HG03521 (cell line): ENCODE measurements at regions not wholly inside any gene's neighbourhood (a gene's known extent, or its start where the extent isn't known, plus 50 kb on each side); places are given as distances from the start of the nearest gene placed in this dataset.
A peak's percentile ranks its signal among the peaks of the same experiment; 100 is the strongest.
"Not testable (repeated sequence)": the region's sequence is repeated elsewhere in the genome, so short reads cannot be mapped to it uniquely, and the experiment has no call there.

Experiments used
- ATAC-seq: cut with Tn5 transposase; IDR thresholded peaks from one replicate; pipeline ENCODE4 v1.9.1; 2021; ENCODE audit warnings: mild to moderate bottlenecking, moderate library complexity; ENCODE audit not compliant: unreplicated experiment

DNA sequence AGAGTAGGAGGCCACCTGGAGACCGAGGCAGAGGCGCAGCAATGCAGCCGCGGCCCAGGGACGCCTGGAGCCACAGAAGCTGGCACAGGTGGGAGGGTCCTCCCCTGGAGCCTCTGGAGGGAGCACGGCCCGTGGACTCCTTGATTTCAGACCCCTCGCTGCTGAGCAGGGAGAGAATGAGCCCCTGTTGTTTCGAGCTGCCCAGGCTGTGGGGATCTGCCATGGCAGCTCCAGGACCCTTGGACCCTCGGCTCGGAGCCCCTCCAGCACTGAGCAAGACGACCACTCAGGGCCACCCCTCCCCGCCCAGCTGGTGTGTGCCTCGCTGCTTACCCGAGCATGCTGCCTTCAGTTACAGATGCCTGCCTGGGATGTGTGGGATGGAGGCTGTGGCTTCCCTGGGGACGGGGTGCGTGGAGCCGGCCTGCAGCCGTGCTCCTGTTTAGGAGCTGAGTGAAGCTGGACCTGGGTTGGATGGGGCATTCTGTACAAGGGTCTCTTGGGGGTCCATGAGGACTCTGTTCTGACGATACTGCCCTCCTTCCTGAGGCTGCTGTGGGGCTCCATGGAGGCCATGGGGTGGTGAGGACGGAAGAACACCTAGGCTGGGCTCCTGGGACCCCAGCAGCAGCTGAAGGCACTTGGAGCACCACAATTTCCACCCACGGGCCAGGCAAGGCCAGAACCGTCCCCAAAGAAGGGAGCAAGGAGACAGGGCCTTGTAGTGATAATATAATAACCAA lies 115.1 kb upstream of the LPCAT1 start:
- no peak for ATAC-seq

DNA sequence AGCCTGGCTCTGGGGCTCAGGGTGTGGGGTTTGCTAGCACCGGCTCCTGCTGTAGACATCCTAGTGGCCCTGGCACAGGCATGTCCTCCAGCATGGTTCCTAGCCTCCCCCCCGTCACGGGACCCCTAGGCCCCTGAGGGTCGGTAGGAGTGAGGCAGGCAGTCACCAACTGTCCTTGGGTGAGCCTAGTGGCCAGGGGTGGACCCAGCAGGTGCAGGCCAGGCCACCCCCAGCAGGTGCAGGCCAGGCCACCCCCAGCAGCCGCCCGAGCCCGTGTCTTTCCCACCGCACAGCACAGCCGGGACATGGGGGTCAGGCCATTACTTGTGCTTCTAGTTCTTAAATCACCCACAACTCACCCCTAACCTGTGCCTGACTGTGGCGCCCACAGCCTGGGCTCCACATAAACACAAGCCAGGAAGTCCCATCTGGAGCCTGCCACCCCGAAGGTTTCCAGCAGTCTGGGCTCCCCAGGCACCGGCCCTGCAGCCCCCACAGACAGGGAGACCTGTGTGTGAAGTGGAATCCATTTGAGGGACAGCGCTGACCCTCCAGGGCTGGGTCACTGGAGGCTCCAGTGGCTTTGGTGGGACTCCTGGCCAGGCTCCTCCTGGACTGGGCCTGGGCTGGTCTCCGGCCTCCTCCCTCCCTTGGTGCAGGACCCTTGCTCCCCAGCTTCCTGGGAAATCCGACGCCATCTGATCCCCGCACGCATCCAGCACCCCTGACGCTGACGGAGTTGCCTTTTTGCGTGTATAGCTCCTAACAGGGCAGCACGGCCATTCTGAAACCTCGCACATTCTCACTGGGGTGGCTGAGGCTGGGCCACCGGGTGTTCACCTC lies 114.1 kb upstream of the LPCAT1 start:
- ATAC-seq = no peak

DNA sequence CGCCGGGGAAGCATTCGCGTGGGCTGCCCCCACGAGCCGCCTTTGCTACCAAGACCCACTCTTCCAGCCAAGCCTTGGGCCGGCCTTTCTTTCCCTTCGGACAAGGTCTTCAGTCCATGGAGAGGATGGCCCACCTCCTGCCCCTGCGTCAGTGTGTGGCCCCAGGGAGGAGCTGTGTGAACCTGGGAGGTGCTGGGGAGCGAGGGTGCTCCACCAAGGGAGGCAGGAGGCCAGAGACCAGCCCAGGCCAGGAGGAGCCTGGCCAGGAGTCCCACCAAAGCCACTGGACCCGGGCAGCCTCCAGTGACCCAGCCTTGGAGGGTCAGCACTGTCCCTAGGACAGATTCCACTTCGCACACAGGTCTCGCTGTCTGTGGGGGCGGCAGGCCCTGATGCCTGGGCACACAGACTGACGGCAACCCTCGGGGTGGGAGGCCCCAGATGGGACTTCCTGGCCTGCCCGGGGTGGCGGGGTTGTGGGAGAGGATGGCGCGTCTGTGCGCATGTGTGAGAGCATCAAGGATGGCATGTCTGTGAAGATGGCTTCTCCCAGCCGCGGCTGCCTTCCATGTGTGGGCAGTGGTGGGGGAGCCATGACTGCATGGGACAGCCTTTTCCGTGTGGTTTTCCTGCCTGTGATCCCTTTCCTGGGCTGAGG lies 113.3 kb upstream of the LPCAT1 start:
- no peak for ATAC-seq

DNA sequence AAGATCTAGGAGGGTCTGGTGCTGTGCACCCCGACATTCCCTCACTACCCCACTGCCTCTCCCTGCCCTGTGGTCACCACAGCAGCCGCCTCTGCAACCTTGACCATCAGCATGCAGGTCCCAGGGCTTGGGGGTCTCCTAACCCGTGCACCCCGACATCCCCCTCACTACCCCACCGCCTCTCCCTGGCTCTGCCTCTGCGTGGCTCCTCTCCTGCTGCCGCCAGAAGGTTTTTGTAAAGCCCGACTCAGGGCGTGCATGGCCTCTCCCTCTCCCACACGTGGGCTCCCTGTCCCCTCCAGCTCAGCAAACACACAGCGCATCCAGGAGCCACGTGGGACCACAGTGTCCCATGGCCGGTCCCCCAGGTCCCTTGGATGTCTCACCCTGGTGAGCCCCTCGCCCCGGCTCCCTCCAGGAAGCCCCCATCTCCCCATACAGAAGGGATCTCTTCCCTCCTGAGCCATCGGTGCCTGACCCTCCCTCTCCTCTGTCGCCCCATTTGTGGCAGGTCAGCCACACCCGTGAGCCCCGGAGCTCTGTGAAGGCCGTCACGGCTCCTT lies 112.5 kb upstream of the LPCAT1 start:
- not testable (repeated sequence) for ATAC-seq

DNA sequence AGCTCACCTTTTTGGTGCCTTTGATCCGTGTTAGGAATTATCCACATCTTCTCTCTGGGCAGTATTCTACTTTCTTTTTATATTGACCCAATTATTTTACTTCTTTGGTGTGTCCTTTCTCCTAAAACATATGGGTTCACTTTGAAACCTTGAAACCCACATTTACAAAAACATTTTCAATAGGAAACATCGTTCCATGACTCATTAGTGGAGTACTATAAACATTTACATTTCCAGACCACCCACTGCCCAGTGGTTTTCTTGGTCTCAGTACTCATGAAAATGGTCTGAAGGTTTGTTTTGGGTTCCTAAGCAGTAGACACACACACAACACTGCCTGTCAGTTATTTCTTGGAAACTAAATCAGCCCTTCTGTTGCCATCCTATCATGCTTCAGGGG lies 111.7 kb upstream of the LPCAT1 start:
- not testable (repeated sequence) for ATAC-seq

DNA sequence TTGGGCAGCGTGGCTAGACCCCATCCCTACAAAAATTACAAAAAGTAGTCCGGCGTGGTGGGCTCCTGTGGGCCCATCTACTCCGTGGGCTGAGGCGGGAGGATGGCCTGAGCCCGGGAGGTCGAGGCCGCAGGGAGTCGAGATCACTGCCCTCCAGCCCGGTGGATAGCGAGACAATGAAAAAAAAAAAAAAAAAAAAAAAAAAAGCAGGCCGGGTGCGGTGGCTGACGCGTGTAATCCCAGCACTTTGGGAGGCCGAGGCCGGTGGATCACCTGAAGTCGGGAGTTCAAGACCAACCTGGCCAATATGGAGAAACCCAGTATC lies 110.5 kb upstream of the LPCAT1 start:
- ATAC-seq = no peak

DNA sequence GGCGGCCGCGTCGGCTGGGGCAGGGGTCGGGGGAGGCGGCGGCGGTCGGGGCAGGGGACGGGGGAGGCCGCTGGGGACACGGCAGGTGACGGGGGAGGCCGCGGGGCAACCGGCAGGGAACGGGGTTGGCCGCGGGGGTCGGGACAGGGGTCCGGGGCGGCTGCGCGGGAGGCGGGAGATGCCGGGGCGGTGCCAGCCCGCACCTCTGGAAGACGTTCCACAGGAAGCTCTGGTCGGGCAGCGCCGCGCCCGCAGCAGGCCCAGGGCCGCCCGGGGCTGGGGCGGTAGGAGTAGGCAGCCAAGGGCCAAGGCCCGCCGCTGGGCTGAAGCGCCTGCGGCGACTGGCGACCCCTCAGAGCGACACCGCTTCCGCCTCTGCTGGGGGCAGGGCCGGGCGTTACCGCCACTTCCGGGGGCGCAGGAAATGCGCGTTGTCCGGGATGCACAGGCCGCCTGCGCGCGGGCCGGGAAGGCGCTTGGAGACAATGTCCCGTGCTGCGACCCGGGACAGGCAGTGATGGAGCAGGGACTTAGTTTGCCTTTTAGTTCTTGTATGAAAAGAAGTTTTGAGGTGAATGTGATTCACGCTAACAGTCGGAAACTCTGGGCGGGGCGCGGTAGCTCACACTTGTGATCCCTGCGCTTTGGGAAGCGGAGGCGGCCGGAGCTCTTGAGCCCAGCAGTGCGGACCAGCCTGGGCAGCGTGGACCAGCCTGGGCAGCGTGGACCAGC lies 110.0 kb upstream of the LPCAT1 start:
- peak; percentile 93 for ATAC-seq

DNA sequence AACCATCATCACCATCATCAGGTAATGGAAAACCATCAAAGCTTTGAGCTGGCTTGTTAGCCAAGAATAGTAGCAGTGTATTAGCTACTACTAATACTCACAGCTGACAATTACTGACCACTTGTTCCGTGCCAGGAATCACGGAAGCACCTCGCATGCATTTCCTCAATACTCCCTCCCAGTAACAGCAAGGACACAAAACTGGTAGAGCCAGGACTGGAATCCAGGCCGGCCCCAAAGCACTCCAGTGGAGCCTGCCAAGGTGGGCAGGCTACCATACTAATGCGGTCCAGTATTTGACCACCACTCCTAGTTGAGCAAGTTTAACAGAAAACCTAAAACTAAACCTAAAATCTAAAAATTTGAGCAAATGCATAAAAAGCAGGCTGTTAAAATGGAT lies 107.2 kb upstream of the LPCAT1 start:
- ATAC-seq = not testable (repeated sequence)

DNA sequence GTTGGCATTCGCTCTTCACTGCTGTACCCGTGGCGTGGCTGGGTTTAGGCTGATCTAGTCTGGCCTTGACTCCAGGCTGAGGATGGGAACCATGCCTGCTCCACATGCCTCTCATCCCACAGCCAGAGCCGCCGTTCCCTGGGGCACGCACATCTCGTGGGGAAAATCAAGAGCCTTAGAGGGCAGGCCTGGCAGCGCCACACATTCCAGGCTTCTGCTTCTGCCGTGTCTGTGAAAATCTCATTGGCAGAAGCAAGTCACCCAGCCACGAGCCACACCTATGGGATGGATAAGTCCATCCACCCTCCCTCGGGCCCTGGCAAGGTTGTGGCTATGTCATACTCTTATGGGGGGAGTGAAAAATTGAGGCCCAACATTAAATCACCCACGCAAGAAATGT lies 102.6 kb upstream of the LPCAT1 start:
- not testable (repeated sequence) for ATAC-seq

DNA sequence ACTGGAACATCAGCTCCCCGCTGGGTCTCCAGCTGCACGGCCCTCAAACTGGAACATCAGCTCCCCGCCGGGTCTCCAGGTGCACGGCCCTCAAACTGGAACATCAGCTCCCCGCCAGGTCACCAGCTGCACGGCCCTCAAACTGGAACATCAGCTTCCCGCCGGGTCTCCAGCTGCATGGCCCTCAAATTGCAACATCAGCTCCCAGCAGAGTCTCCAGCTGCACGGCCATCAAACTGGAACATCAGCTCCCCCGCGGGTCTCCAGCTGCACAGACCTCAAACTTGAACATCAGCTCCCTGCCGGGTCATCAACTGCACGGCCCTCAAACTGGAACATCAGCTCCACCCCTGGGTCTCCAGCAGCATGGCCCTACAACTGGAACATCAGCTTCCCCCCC lies 95.8 kb upstream of the LPCAT1 start:
- ATAC-seq = not testable (repeated sequence)

DNA sequence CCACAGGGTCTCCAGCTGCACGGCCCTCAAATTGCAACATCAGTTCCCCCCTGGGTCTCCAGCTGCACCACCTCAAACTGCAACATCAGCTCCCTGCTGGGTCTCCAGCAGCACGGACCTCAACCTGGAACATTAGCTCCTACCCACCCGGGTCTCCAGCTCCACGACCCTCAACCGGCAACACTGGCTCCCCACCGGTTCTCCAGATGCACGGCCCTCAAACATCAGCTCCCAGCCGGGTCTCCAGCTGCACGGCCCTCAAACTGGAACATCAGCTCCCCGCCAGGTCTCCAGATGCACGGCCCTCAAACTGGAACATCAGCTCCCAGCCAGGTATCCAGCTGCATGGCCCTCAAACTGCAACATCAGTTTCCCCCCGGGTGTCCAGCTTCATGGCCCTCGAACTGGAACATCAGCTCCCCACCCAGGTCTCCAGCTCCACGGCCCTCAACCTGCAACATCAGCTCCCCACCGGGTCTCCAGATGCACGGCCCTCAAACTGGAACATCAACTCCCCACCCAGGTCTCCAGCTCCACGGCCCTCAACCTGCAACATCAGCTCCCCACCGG lies 94.6 kb upstream of the LPCAT1 start:
- ATAC-seq = not testable (repeated sequence)

DNA sequence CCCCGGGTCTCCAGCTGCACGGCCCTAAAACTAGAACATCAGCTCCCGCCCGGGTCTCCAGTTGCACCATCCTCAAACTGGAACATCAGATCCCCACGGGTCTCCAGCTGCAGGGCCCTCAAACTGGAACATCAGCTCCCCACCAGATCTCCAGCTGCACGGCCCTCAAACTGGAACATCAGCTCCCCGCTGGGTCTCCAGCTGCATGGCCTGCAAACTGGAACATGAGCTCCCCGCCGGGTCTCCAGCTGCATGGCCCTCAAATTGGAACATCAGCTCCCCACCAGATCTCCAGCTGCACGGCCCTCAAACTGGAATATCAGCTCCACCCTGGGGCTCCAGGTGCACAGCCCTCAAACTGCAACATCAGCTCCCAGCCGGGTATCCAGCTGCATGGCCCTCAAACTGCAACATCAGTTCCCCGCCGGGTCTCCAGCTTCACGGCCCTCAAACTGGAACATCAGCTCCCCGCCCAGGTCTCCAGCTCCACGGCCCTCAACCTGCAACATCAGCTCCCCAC lies 93.5 kb upstream of the LPCAT1 start:
- not testable (repeated sequence) for ATAC-seq

DNA sequence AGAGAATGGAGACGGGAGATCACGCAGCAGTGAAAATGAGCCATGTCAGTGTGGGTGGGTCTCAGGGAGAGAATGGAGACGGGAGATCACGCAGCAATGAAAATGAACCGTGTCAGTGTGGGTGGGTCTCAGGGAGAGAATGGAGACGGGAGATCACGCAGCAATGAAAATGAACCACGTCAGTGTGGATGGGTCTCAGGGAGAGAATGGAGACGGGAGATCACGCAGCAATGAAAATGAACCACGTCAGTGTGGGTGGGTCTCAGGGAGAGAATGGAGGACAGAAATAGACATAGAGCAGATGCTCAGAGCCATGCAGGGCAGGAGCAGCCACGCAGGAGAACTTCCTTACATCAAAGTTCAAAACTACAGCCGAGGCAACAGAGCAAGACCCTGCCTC lies 89.8 kb upstream of the LPCAT1 start:
- not testable (repeated sequence) for ATAC-seq

DNA sequence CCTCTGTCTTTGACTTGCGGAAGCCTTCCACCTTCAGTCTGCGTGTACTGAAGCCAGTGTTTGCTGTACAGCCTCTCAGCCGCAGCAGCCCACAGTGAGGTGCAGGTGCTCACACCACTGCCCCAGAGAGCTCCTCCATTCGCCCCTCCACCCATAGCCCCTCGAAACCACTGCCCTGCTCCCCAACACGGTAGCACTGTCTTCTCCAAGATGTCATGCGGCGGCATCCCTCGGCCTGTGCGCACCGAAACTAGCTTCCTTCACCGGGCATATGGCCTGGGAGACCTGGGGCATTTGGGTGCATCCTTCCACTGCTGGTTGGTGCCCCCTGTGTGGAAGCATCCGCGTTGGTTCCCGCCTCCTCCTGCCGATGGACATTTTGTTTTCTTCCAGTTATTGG lies 86.8 kb upstream of the LPCAT1 start:
- ATAC-seq = not testable (repeated sequence)

DNA sequence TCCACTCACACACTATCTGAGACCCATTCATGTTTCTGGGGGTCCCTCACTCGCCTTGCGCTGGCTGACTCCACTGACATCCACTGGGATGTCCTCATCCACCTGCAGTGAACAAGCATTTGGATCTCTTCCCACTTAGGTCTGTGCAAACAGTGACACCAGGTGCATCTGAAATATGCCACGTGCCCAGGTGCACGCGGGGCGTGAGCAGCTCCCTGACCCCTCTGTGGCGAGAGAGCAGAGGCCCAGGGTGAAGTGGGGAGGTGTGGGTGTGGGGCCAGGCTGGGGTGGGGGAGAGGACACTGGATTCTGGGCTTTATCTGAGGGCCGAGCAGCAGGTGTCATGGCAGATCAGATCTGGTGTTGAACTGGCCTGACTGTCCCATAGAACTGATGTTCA lies 85.4 kb upstream of the LPCAT1 start:
- not testable (repeated sequence) for ATAC-seq

DNA sequence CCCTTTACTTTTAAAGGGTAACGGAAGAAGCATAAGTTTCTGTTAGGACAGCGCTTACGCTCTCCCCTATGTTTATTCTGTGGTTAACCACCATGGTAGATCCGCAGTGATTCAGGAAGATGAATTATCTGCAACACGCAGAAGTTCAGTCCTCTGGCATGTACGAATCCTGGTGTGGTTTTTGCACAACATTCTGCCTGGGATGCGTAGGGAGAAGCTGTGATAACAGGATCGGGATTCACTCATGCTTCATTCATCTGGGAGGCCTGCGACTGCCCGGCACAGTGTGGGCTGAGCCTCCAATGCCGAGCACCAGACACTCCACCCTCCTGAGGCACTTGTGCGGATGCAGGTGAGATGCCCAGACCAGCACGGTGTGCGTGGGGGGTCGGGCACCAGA lies 84.6 kb upstream of the LPCAT1 start:
- ATAC-seq = not testable (repeated sequence)

DNA sequence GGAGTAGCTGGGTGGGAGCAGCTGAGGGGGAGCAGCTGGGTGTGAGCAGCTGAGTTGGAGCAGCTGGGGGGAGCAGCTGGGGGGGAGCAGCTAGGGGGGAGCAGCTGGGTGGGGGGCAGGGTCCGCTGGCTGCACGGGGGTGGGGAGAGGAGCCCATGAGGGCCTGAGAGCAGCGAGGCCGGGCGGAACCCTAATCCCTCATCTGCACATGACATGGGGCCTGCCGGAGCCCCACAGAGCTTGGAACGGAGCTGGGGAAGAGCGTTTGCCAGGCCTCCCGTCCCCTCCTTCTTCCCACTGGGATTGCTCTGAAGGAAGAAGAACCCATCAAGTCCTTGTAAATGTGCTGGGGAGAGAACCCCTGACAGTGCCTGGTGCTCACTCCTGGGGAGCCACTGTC lies 83.2 kb upstream of the LPCAT1 start:
- not testable (repeated sequence) for ATAC-seq

DNA sequence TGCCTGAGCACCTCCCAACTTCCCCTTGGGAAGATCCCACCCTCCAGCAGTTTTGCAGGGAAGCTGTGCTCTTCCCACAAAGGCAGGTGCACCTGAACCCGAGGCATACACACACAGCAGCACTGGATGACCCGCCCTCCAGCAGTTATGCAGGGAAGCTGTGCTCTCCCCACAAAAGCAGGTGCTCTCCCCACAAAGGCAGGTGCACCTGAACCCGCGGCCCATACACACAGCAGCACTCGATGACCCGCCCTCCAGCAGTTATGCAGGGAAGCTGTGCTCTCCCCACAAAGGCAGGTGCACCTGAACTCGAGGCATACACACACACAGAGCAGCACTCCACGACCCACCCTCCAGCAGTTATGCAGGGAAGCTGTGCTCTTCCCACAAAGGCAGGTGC lies 80.2 kb upstream of the LPCAT1 start:
- not testable (repeated sequence) for ATAC-seq

DNA sequence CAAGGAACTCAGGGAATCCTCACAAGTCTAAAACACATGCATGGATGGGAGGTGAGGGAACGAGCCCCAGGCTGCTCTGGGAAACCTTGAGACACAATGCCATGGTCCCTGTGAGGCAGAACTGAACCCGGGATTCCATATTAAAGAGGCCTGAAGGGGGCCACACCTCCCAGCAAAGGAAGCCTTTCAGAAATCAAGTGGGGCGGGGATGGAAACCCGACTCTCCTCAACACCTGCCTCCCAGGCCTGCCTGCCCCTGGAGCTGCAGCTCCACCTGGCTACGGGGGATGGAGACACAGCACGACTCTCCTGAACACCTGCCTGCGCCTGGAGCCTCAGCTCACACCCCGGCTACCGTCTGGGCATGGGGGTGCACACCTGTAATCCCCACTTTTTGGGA lies 77.8 kb upstream of the LPCAT1 start:
- ATAC-seq = not testable (repeated sequence)
